ENCODE measurements at regions not wholly inside any gene's neighbourhood (a gene's known extent, or its start where the extent isn't known, plus 50 kb on each side); places are given as distances from the start of the nearest gene placed in this dataset.

DNA sequence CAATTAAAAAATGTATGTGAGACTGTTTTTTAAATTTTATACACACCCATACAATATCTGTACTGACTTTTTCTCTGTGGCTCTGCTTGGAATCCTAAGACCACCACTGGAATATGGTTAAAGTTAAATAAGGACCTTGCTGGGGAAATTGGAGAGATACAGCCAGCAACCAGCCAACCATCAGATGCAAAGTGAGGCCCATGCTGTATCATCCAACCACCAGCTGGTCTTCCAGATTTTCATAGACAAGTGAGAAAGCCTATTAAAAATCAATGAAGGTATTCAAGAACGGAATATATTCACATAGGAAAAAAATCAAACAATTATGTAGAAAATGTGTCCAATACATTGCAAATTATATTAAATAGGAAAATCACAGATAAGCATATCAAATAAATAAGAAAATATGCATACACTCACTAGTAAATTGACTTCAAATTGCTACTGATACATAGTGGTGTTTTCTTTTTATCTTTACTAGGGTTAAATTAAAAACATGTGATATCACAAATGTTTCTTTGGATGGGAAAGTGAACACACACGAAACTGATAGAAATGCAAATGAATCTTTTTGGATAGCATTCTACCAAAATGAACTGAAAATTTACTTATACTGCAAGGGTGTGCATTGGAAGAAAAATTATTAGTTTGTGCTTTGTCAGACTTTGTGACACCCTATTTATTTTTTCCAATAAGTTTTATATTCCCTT lies 1486.3 kb downstream of the BRINP3 start:
- H3K9me3 ChIP-seq (ENCODE audit: control insufficient read depth in 2 of 3, insufficient read depth in 1 of 3, low read length in 3 of 3) = peaks cover 0 to 3% (median 0%) of the 10 kb centered on the region in 3 donors
- no peaks in the 10 kb centered on the region for H3K4me1 ChIP-seq (ENCODE audit: control insufficient read depth in 2 of 3, insufficient read depth in 2 of 3, low read depth in 1 of 3, low read length in 3 of 3)
- intact Hi-C loops (cut with DNase I) = no loop called here
- H3K27me3 ChIP-seq (ENCODE audit: control insufficient read depth, insufficient read depth, low read length) = no peaks in the 10 kb centered on the region
- no peaks in the 10 kb centered on the region for H3K36me3 ChIP-seq (ENCODE audit: control insufficient read depth in 2 of 3, insufficient read depth in 3 of 3, low read length in 3 of 3)
- H3K4me3 ChIP-seq (ENCODE audit: low read length in 3 of 3) = no peak overlapping the region
- no peak for FAIRE-seq
- H3K27ac ChIP-seq (ENCODE audit: low read depth in 2 of 2, low read length in 2 of 2) = no peak overlapping the region
- no peak overlapping the region for H3K9ac ChIP-seq (ENCODE audit: low read length in 3 of 3)
- no peak for DNase-seq
- TF ChIP-seq, protein P1, sequence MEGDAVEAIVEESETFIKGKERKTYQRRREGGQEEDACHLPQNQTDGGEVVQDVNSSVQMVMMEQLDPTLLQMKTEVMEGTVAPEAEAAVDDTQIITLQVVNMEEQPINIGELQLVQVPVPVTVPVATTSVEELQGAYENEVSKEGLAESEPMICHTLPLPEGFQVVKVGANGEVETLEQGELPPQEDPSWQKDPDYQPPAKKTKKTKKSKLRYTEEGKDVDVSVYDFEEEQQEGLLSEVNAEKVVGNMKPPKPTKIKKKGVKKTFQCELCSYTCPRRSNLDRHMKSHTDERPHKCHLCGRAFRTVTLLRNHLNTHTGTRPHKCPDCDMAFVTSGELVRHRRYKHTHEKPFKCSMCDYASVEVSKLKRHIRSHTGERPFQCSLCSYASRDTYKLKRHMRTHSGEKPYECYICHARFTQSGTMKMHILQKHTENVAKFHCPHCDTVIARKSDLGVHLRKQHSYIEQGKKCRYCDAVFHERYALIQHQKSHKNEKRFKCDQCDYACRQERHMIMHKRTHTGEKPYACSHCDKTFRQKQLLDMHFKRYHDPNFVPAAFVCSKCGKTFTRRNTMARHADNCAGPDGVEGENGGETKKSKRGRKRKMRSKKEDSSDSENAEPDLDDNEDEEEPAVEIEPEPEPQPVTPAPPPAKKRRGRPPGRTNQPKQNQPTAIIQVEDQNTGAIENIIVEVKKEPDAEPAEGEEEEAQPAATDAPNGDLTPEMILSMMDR (IDR thresholded peaks at IDR 0.05; ENCODE audit: borderline replicate concordance, extremely low read depth, insufficient read depth) = no peak

DNA sequence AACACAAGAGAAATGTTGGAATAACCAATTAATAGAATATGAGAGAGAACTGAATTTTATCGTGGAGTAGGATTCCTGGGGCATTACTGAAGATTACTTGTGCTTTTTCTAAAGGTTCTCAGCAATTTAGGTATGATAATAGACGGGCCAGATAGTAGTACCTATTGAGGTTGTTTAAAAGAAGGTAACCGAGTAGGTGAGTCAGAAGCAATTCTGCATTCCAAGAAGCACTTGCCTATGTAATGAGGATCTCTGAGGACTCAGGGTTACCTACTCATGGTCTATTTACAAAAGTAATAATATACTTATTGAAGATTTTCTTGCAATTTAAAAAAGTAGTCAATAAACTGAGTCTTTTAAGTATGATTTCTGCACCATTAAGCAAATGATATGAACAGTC lies 1469.8 kb downstream of the BRINP3 start:
- H3K27ac ChIP-seq (ENCODE audit: low read depth in 2 of 2, low read length in 2 of 2) = no peak overlapping the region
- FAIRE-seq (no peak), DNase-seq (no peak)
- H3K27me3 ChIP-seq (ENCODE audit: control insufficient read depth, insufficient read depth, low read length) = no peaks in the 10 kb centered on the region
- TF ChIP-seq, protein P1 (IDR thresholded peaks at IDR 0.05; ENCODE audit: borderline replicate concordance, extremely low read depth, insufficient read depth) = no peak
- H3K4me3 ChIP-seq (ENCODE audit: low read length in 3 of 3) = no peak overlapping the region
- H3K9me3 ChIP-seq (ENCODE audit: control insufficient read depth in 2 of 3, insufficient read depth in 1 of 3, low read length in 3 of 3) = no peaks in the 10 kb centered on the region
- H3K9ac ChIP-seq (ENCODE audit: low read length in 3 of 3) = no peak overlapping the region
- H3K36me3 ChIP-seq (ENCODE audit: control insufficient read depth in 2 of 3, insufficient read depth in 3 of 3, low read length in 3 of 3) = no peaks in the 10 kb centered on the region
- intact Hi-C loops (cut with DNase I) = no loop called here
- no peaks in the 10 kb centered on the region for H3K4me1 ChIP-seq (ENCODE audit: control insufficient read depth in 2 of 3, insufficient read depth in 2 of 3, low read depth in 1 of 3, low read length in 3 of 3)

GRCh38 chr1:189021577-189021976 lies 1456.1 kb downstream of the BRINP3 start:
- Histone ChIP-seq H3K9ac (ENCODE audit: low read length in 3 of 3) (no peak overlapping the region), H3K9me3 (ENCODE audit: control insufficient read depth in 2 of 3, insufficient read depth in 1 of 3, low read length in 3 of 3) (no peaks in the 10 kb centered on the region), H3K27me3 (ENCODE audit: control insufficient read depth, insufficient read depth, low read length) (no peaks in the 10 kb centered on the region), H3K27ac (ENCODE audit: low read depth in 2 of 2, low read length in 2 of 2) (no peak overlapping the region), H3K4me3 (ENCODE audit: low read length in 3 of 3) (no peak overlapping the region), H3K36me3 (ENCODE audit: control insufficient read depth in 2 of 3, insufficient read depth in 3 of 3, low read length in 3 of 3) (no peaks in the 10 kb centered on the region), H3K4me1 (ENCODE audit: control insufficient read depth in 2 of 3, insufficient read depth in 2 of 3, low read depth in 1 of 3, low read length in 3 of 3) (no peaks in the 10 kb centered on the region)
- FAIRE-seq (no peak), DNase-seq (no peak)
- TF ChIP-seq, protein P1 (IDR thresholded peaks at IDR 0.05; ENCODE audit: borderline replicate concordance, extremely low read depth, insufficient read depth) = no peak
- intact Hi-C loops (cut with DNase I) = no loop called here

- H3K27me3 ChIP-seq (ENCODE audit: control insufficient read depth, insufficient read depth, low read length) = no peaks in the 10 kb centered on the region
- no peak overlapping the region for H3K4me3 ChIP-seq (ENCODE audit: low read length in 3 of 3)
- intact Hi-C loops (cut with DNase I) = no loop called here
- no peaks in the 10 kb centered on the region for H3K36me3 ChIP-seq (ENCODE audit: control insufficient read depth in 2 of 3, insufficient read depth in 3 of 3, low read length in 3 of 3)
- no peaks in the 10 kb centered on the region for H3K4me1 ChIP-seq (ENCODE audit: control insufficient read depth in 2 of 3, insufficient read depth in 2 of 3, low read depth in 1 of 3, low read length in 3 of 3)
- FAIRE-seq (no peak), DNase-seq (no peak)
- TF ChIP-seq, protein P1 (IDR thresholded peaks at IDR 0.05; ENCODE audit: borderline replicate concordance, extremely low read depth, insufficient read depth) = no peak
- H3K9me3 ChIP-seq (ENCODE audit: control insufficient read depth in 2 of 3, insufficient read depth in 1 of 3, low read length in 3 of 3) = no peaks in the 10 kb centered on the region
- H3K9ac ChIP-seq (ENCODE audit: low read length in 3 of 3) = no peak overlapping the region
- H3K27ac ChIP-seq (ENCODE audit: low read depth in 2 of 2, low read length in 2 of 2) = no peak overlapping the region
Observed at GRCh38 chr1:189022015-189022414, 1455.6 kb downstream of the BRINP3 start.
